Tibial artery (tissue), 4 donors: ENCODE measurements at regions not wholly inside any gene's neighbourhood (a gene's known extent, or its start where the extent isn't known, plus 50 kb on each side); places are given as distances from the start of the nearest gene placed in this dataset.
"Not testable (repeated sequence)": the region's sequence is repeated elsewhere in the genome, so short reads cannot be mapped to it uniquely, and the experiment has no call there.

ENCODE experiments used
- DNase-seq, 2 donors: peaks; one replicate each; pipeline ENCODE4 v3.0.0-alpha.2; 2019
- H3K27ac ChIP-seq, 2 donors: fragments of 200-600 bp; sonication (generic) in 1 of 2; 1 replicate in 1 of 2; 2 replicates in 1 of 2; pipeline ENCODE4 v1.5.1; 2018 to 2019; ENCODE audit warnings: mild to moderate bottlenecking in 1 of 2
- H3K27me3 ChIP-seq, 2 donors: fragments of 200-600 bp; sonication (generic) in 1 of 2; one replicate each; pipeline versions ENCODE4 v1.5.1 to v1.6.0; 2016 to 2019
- H3K36me3 ChIP-seq, 3 donors: fragments of 200-600 bp; sonication (generic) in 2 of 3; one replicate each; pipeline ENCODE4 v1.5.1; 2016 to 2019; ENCODE audit warnings: mild to moderate bottlenecking in 2 of 3
- H3K4me1 ChIP-seq, 4 donors: fragments of 200-600 bp; sonication (generic) in 2 of 4; 1 replicate in 3 of 4; 2 replicates in 1 of 4; pipeline ENCODE4 v1.5.1; 2016 to 2019
- H3K4me3 ChIP-seq, 2 donors: fragments of 200-600 bp; sonication (generic) in 1 of 2; 1 replicate in 1 of 2; 2 replicates in 1 of 2; pipeline ENCODE4 v1.5.1; 2018 to 2019; ENCODE audit warnings: mild to moderate bottlenecking in 2 of 2
- H3K9me3 ChIP-seq, 3 donors: fragments of 200-600 bp; sonication (generic) in 1 of 3; one replicate each; pipeline ENCODE4 v1.5.1; 2016 to 2019
- intact Hi-C: fragments of 100-400 bp; cut with DNase I; formaldehyde crosslinking; loops from one replicate; pipeline ENCODE4 v1.15.0; 2023; ENCODE audit warnings: low total_unique reads
- TF ChIP-seq, protein P1 (sequence below), 2 experiments: fragments of 200-600 bp in 1 of 2; fragments of 450-650 bp in 1 of 2; IDR thresholded peaks; one replicate each; pipeline ENCODE4 v1.5.1; 2017 to 2019; ENCODE audit warnings: antibody characterized with exemption in 2 of 2, mild to moderate bottlenecking in 1 of 2, moderate library complexity in 1 of 2

GRCh38 chr5:124825983-124826337 is 79.5 kb upstream of the ZNF608 start:
- H3K27me3 ChIP-seq, result no peaks in the 10 kb centered on the region
- intact Hi-C loops, result no loop called here

DNA sequence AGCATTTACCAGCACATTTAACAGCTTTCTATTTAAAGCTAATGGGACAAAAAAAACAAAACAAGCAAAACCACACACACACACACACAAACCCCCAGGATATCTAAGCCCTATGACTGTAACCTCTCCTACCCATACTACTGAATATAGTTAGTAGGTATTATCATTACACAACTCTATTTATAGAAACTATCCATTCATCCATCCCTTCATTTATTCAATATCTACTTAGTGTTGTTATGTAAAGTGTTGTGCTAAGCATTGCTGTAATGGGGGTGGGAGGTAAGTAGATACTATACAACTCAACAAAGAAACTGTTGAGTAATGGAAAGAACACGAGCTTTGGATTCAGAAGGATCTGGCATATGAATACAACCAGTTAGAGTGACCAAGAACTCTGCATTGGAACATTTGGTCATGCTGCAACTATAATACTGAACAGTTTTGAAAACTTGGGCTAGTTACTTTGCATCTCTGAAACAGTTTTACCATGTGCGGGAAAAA is 82.3 kb upstream of the ZNF608 start:
- TF ChIP-seq, protein P1, sequence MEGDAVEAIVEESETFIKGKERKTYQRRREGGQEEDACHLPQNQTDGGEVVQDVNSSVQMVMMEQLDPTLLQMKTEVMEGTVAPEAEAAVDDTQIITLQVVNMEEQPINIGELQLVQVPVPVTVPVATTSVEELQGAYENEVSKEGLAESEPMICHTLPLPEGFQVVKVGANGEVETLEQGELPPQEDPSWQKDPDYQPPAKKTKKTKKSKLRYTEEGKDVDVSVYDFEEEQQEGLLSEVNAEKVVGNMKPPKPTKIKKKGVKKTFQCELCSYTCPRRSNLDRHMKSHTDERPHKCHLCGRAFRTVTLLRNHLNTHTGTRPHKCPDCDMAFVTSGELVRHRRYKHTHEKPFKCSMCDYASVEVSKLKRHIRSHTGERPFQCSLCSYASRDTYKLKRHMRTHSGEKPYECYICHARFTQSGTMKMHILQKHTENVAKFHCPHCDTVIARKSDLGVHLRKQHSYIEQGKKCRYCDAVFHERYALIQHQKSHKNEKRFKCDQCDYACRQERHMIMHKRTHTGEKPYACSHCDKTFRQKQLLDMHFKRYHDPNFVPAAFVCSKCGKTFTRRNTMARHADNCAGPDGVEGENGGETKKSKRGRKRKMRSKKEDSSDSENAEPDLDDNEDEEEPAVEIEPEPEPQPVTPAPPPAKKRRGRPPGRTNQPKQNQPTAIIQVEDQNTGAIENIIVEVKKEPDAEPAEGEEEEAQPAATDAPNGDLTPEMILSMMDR (IDR thresholded peaks at IDR 0.05), result no peak
- intact Hi-C loops, result no loop called here
- no peaks in the 10 kb centered on the region for H3K36me3 ChIP-seq
- H3K4me3 ChIP-seq, result no peak overlapping the region
- H3K27me3 ChIP-seq, result no peaks in the 10 kb centered on the region
- H3K27ac ChIP-seq, result no peak overlapping the region
- no peaks in the 10 kb centered on the region for H3K9me3 ChIP-seq
- H3K4me1 ChIP-seq, result peaks cover 0 to 11% (median 0%) of the 10 kb centered on the region in 4 donors
- DNase-seq, result no peak

More at GRCh38 chr5:124825983-124826337, 79.5 kb upstream of the ZNF608 start:
- H3K4me1 ChIP-seq, result peaks cover 0 to 25% (median 2%) of the 10 kb centered on the region in 4 donors
- H3K27ac ChIP-seq, result no peak overlapping the region
- no peak overlapping the region for H3K4me3 ChIP-seq
- H3K36me3 ChIP-seq, result no peaks in the 10 kb centered on the region
- DNase-seq, result no peak
- TF ChIP-seq, protein P1 (IDR thresholded peaks at IDR 0.05), result no peak
- no peaks in the 10 kb centered on the region for H3K9me3 ChIP-seq

GRCh38 chr5:124831687-124832240 is 85.3 kb upstream of the ZNF608 start:
- Histone ChIP-seq H3K36me3 (no peaks in the 10 kb centered on the region), H3K9me3 (no peaks in the 10 kb centered on the region), H3K27ac (no peak overlapping the region), H3K4me3 (no peak overlapping the region), H3K4me1 (no peaks in the 10 kb centered on the region), H3K27me3 (no peaks in the 10 kb centered on the region)
- TF ChIP-seq, protein P1 (IDR thresholded peaks at IDR 0.05), result no peak
- no peak for DNase-seq
- intact Hi-C loops, result no loop called here

DNA sequence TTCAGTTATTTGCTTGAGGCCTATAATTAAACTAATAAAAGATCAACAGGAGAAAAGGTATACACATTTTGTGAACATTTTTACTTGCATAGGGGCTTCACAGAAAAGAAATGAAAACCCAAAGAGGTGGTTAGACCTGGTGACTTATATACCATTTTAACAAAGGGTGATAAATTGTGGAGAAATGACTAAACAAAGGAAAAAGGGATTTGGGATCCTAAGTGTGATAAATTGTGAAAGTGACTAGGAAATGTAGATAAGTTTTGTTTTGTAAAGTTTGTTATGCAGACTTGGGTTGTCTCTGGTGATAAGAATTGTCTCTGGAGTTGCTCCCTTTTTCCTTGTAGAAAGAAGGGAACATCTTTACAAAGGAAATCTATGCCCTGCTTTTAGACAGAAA is 86.1 kb upstream of the ZNF608 start:
- TF ChIP-seq, protein P1 (IDR thresholded peaks at IDR 0.05), result no peak
- no peak overlapping the region for H3K4me3 ChIP-seq
- no peak overlapping the region for H3K27ac ChIP-seq

GRCh38 chr5:124836314-124836713 is 89.9 kb upstream of the ZNF608 start:
- intact Hi-C loops, H3K27ac ChIP-seq, H3K4me1 ChIP-seq, H3K9me3 ChIP-seq, H3K27me3 ChIP-seq, DNase-seq, H3K4me3 ChIP-seq, H3K36me3 ChIP-seq: not testable (repeated sequence)

More for the DNA sequence above, 86.1 kb upstream of the ZNF608 start:
- intact Hi-C loops, result no loop called here
- no peaks in the 10 kb centered on the region for H3K4me1 ChIP-seq
- H3K36me3 ChIP-seq, result no peaks in the 10 kb centered on the region
- no peaks in the 10 kb centered on the region for H3K27me3 ChIP-seq
- H3K9me3 ChIP-seq, result no peaks in the 10 kb centered on the region
- DNase-seq, result no peak

DNA sequence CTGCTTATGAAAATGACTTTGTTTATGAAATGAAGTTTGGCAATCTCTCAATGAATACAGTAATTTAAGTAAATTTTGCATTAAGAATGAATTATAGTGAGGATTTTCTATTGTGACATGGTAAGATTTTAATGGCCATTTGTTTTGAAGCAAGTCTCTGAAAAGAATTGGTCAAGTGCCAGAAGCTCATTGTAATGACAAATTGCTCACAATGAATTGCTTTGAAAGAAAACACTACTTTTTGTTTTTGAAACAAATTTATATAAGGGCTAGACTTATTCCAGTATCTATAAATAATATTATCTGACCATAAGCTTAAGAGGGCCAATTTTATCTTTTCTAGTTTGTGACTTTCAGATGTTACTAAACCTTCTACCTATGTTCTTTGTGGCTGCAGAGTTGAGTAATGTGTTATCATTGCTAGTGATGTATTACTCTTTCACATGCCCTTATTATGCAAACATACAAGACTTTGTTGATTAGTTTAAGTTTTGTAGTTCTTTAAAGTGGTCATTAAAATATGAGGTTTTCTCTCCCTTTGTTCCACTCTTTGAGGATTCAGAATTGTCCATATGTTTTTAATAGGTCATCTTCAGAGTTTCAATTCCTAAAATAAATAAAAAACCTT is 93.0 kb upstream of the ZNF608 start:
- TF ChIP-seq, protein P1 (IDR thresholded peaks at IDR 0.05), result no peak
- H3K27ac ChIP-seq, result no peak overlapping the region
- DNase-seq, result no peak
- intact Hi-C loops, result no loop called here
- no peaks in the 10 kb centered on the region for H3K27me3 ChIP-seq
- H3K4me3 ChIP-seq, result no peak overlapping the region
- H3K4me1 ChIP-seq, result peaks cover 0 to 23% (median 11%) of the 10 kb centered on the region in 4 donors
- H3K9me3 ChIP-seq, result no peaks in the 10 kb centered on the region
- no peaks in the 10 kb centered on the region for H3K36me3 ChIP-seq
